ENCODE measurements at regions not wholly inside any gene's neighbourhood (a gene's known extent, or its start where the extent isn't known, plus 50 kb on each side); places are given as distances from the start of the nearest gene placed in this dataset.

DNA sequence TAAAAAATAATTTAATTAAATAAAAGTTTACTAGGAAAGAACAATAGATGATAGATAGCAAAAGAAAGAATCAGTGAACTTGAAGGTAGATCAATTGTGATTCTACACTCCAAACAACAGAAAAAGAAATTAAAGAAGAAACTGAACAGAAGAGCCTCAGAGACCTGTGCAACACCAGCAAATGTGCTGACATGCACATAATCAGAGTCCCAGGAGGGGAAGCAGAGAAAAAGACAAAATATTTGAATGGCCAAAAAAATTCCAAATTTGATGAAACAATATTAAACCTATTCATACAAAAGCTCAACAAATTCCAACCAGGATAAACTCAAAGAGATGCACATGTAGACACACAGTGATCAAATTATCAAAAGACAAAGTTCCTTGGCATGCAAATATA is 267.5 kb upstream of the OPRM1 start:
- Histone ChIP-seq H3K4me3 (no peak overlapping the region), H3K27ac (no peak overlapping the region), H3K36me3 (no peaks in the 10 kb centered on the region), H3K27me3 (ENCODE audit: low read depth) (no peaks in the 10 kb centered on the region), H3K9me3 (no peaks in the 10 kb centered on the region), H3K4me1 (no peaks in the 10 kb centered on the region)
- TF ChIP-seq, protein P1, sequence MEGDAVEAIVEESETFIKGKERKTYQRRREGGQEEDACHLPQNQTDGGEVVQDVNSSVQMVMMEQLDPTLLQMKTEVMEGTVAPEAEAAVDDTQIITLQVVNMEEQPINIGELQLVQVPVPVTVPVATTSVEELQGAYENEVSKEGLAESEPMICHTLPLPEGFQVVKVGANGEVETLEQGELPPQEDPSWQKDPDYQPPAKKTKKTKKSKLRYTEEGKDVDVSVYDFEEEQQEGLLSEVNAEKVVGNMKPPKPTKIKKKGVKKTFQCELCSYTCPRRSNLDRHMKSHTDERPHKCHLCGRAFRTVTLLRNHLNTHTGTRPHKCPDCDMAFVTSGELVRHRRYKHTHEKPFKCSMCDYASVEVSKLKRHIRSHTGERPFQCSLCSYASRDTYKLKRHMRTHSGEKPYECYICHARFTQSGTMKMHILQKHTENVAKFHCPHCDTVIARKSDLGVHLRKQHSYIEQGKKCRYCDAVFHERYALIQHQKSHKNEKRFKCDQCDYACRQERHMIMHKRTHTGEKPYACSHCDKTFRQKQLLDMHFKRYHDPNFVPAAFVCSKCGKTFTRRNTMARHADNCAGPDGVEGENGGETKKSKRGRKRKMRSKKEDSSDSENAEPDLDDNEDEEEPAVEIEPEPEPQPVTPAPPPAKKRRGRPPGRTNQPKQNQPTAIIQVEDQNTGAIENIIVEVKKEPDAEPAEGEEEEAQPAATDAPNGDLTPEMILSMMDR (IDR thresholded peaks at IDR 0.05), result no peak
- ATAC-seq (no peak), DNase-seq (no peak)
- intact Hi-C loops (cut with DNase I), result no loop called here

DNA sequence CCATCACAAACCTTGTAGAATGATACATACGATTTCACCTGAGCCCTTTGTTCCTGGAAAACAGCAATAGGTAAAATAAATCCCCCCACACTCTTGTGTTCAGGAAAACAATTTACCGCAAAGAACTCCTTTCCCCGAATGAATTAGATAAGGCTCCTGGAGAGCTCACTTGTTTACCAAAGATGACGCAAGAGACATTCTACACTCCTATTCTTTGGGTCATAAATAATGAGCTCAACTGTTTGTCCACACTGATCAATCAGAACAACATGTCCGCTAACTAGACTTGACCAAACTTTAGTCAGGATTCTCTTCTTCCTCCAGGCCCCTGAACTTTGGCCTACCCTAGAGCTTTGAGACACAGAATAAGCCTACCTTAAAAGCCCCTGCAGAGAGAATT is 271.9 kb upstream of the OPRM1 start:
- TF ChIP-seq, protein P1 (IDR thresholded peaks at IDR 0.05), result no peak
- no peaks in the 10 kb centered on the region for H3K9me3 ChIP-seq
- H3K36me3 ChIP-seq, result no peaks in the 10 kb centered on the region
- no peak overlapping the region for H3K27ac ChIP-seq
- intact Hi-C loops (cut with DNase I), result no loop called here
- ATAC-seq, result peak; percentile 11 to 12
- no peaks in the 10 kb centered on the region for H3K27me3 ChIP-seq (ENCODE audit: low read depth)
- H3K4me1 ChIP-seq, result no peaks in the 10 kb centered on the region
- no peak for DNase-seq
- H3K4me3 ChIP-seq, result no peak overlapping the region

DNA sequence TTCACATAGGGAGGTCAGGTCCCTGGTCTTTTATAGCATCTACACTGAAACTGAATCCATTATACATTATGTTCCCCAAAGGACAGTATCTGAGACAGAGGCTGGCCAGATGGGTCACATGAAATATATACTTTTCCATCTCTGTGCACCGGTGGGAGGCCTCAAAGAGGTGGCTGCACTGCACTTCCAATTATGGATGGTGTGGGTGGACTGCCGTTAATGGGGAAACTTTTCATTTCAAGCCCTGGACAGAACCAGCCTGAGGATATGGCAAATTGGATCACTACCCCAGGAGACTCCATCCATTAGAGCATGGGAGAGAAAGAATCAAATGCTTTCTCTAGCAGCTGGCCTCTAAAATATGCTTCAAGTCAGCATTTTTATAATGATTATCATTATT is 280.5 kb upstream of the OPRM1 start:
- intact Hi-C loops (cut with DNase I), result no loop called here
- no peaks in the 10 kb centered on the region for H3K9me3 ChIP-seq
- TF ChIP-seq, protein P1 (IDR thresholded peaks at IDR 0.05), result no peak
- no peak overlapping the region for H3K4me3 ChIP-seq
- H3K27me3 ChIP-seq (ENCODE audit: low read depth), result no peaks in the 10 kb centered on the region
- no peak for ATAC-seq
- H3K36me3 ChIP-seq, result no peaks in the 10 kb centered on the region
- no peak overlapping the region for H3K27ac ChIP-seq
- no peak for DNase-seq
- no peaks in the 10 kb centered on the region for H3K4me1 ChIP-seq

DNA sequence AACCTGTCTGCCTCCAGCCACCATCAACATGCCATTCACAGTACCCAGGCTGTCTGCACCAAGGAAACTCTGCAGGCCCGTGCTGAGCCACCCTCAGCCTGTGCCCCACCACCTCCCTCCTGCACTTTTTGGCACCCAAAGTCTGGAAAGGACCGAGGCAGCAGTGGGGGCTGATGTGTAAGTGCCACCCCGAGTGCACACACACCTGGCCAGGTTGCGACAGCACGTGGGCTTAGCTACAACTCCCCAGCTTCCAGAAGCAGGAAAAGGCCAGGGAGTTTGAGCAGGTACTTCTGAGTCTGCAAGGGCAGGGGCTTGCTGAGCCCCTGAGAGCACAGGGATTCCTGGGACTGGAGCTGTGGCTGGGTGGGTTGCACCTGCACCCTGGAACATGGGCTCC is 303.3 kb upstream of the OPRM1 start:
- H3K4me3 ChIP-seq, result no peak overlapping the region
- DNase-seq, result no peak
- TF ChIP-seq, protein P1 (IDR thresholded peaks at IDR 0.05), result no peak
- H3K27me3 ChIP-seq (ENCODE audit: low read depth), result no peaks in the 10 kb centered on the region
- H3K27ac ChIP-seq, result no peak overlapping the region
- no peaks in the 10 kb centered on the region for H3K4me1 ChIP-seq
- no peak for ATAC-seq
- H3K9me3 ChIP-seq, result no peaks in the 10 kb centered on the region
- intact Hi-C loops (cut with DNase I), result no loop called here
- H3K36me3 ChIP-seq, result no peaks in the 10 kb centered on the region

DNA sequence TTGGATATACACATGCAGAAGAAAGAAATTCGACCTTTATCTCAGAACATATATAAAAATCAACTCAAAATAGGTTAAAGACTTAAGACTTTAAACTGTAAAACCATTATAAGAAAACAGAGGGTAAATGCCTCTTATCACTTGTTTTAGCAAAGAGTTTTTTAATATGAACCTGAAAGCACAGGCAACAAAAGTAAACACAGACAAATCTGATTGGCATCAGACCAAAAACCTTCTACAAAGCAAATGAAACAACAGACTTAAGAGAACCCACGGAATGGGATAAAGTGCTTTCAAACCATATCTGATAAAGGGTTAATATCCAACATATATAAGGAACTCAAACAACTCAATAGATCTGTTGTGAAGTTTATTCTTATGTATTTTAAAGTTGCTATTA is 309.9 kb upstream of the OPRM1 start:
- DNase-seq, result no peak
- Histone ChIP-seq H3K27ac (no peak overlapping the region), H3K36me3 (no peaks in the 10 kb centered on the region), H3K27me3 (ENCODE audit: low read depth) (no peaks in the 10 kb centered on the region), H3K4me3 (no peak overlapping the region), H3K9me3 (no peaks in the 10 kb centered on the region), H3K4me1 (no peaks in the 10 kb centered on the region)
- no peak for ATAC-seq
- TF ChIP-seq, protein P1 (IDR thresholded peaks at IDR 0.05), result no peak
- intact Hi-C loops (cut with DNase I), result no loop called here

DNA sequence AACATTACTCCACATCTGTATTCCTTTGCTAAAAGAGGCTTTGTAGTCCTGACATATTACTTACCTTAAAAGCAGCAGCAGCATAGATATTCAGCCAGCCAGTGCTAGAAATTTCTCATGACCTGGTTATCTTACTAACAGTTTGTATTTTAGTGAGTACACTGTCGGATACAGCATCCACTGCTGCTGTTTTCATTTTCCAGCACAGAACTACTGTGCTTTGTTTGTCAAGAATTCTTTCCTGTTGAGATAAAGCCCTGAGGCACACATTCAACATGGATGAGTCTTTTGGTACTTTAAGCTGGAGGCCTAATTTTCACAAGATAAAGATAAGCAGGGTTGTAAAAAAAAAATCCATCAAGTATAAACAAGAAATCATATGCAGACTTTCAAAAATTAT is 311.2 kb upstream of the OPRM1 start:
- Histone ChIP-seq H3K4me1 (no peaks in the 10 kb centered on the region), H3K4me3 (no peak overlapping the region), H3K36me3 (no peaks in the 10 kb centered on the region), H3K9me3 (no peaks in the 10 kb centered on the region), H3K27ac (no peak overlapping the region), H3K27me3 (ENCODE audit: low read depth) (no peaks in the 10 kb centered on the region)
- TF ChIP-seq, protein P1 (IDR thresholded peaks at IDR 0.05), result no peak
- no peak for ATAC-seq
- intact Hi-C loops (cut with DNase I), result no loop called here
- no peak for DNase-seq
